HG03097 (cell line): ENCODE measurements at regions not wholly inside any gene's neighbourhood (a gene's known extent, or its start where the extent isn't known, plus 50 kb on each side); places are given as distances from the start of the nearest gene placed in this dataset.

Experiments
- ATAC-seq: cut with Tn5 transposase; IDR thresholded peaks from one replicate; pipeline ENCODE4 v1.9.1; 2021; ENCODE audit not compliant: unreplicated experiment, low FRiP score

DNA sequence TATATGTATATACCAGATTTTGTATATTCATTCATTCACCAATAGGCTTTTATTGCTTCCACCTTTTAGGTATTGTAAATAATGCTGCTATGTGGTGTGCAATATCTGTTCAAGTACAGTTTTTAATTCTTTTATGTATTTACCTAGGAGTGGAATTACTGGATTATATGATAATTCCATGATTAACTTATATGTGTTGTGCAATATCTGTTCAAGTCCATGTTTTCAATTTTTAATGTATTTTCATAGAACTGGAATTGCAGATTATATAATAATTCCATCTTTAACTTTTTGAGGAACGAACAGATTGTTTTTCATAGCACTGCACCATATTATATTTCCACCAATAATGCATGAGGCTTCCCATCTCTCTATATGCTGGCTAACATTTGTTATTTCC lies 50.6 kb upstream of the L3MBTL4 start:
- ATAC-seq: no peak

- ATAC-seq: no peak
Observed at GRCh38 chr18:6476190-6476589, 61.5 kb upstream of the L3MBTL4 start.

DNA sequence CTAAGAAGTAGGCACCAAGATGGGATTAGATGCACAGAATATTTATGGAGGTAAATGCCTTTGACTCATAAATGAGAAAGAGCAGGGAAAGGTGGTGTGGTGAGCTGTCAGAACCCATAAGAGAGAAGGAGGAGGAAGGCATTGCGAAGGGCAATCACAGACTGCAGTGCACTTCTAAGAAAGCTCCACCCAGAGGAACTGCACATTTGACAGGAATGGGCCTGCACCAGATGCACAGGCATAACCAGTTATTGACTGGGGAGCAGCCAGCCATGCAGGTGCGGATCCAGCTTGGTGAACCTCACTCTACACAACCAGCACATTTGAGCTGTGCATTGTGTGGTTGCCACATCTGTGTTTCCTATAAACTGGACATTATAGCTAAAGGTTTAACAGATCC lies 62.2 kb upstream of the L3MBTL4 start:
- ATAC-seq: no peak

DNA sequence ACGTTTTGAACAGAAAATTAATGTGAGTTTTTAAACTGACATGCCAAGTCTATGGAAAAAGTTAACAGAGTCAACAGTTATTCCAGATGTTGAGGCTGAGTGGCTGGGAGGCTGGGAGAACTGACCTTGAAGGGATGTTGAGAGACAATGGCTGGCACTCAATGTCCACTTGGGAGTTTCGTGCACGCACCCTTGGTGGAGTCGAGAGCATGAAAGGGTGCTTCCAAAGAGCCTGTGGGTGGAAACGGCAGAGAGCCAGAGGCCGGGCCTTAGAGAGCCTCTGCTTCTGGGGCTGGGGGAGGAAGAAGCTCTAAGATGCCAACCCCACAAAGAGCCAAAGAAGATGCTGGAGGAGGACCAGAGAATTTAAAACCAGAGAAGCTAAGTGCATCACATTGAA lies 63.4 kb upstream of the L3MBTL4 start:
- no peak for ATAC-seq

- no peak for ATAC-seq
Observed at GRCh38 chr18:6479699-6480098, 65.0 kb upstream of the L3MBTL4 start.

DNA sequence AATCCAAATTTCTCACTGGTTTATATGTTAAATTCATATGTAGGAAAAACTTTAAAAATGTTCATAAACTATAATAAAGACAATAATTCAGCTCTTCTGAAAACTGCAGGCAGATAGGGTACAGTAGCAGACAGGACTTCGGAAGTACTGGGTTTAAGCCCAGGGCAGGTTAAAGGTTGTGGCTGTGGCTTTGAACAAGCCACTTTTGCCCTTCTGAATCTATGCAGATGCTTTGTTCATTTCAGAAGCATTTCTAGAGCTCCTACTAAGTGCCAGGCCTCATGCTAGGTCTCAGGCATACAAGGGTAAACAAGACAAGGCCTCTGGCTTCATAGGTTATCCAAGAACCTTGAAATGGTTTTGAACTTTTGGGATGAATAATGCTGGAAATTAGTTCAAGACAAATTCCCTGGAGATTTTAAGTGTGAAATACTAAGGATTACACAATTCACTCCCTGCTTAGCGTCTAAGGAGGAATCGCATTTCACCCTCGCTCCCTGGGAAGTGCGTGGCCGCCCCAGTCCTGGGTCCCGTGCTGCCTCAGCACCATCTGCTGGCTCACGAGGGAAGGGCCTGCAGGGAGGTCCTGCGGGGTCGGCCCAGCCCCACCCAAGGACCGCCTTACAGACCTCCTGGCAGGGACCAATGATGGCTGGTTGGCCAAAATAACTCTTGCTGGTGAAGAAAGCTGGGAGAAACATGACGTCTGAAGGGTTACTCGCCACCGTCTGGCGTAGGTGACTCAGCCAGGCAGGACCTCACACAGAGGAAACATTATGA lies 67.7 kb upstream of the L3MBTL4 start:
- ATAC-seq: peak; percentile 74

GRCh38 chr18:6484659-6485058 lies 69.9 kb upstream of the L3MBTL4 start:
- no peak for ATAC-seq

- no peak for ATAC-seq
Observed at GRCh38 chr18:6486313-6486712, 71.6 kb upstream of the L3MBTL4 start.

- no peak for ATAC-seq
Observed at GRCh38 chr18:6486764-6487426, 72.2 kb upstream of the L3MBTL4 start.

DNA sequence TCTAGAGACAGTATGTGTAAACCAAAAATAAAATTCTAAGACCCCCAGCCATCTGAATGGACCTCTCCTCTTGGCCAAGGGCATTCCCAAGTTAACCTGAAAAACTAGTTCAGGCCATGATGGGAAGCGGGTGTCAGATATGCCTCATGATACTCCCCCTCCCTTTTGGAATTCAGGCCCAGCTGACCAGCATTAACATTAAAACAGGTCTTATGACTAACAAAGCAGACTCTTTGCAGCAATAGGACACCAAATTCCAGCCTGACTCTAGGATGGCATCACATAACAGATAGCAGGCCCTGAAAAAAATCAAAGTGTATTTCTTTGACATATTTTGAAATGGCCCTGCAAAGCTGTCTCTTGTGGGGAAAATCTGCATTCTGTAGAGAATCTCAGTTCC lies 73.3 kb upstream of the L3MBTL4 start:
- ATAC-seq: no peak

DNA sequence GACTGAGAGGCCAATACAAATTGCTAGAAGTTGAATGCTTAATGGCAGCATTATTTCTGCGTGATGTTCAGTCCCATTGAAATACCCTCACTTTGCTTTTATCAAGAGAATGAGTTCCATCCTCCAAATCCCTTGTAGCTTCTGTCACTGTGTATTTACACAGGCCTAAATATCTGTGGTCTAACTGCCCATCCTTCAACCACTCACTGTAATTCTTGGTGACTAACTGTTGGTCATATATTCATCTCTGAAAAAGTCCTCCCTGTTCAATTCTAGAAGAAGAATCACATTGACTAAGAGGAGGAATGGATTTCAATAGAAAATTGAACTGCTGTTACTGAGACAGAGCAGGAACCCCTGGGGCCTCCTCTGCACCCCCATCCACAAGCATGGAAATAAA lies 74.2 kb upstream of the L3MBTL4 start:
- ATAC-seq: no peak

DNA sequence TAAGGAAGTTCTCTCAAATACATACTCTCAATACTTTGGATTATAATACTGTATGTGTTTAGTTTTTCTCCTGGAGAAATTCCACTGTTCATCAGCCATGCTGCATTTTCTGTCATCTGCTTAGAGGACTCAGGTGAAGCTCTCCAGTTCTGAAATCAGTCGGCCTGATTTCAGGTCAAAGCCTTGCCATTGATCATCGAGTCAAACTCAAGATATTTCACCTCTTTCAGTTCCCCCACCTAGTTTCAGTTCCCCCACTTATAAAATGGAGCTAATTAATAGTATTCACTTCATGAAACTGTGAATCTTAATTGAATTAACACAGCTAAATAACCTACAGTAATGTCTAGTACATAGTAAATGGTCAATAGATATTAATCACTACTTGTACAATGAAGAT lies 75.3 kb upstream of the L3MBTL4 start:
- ATAC-seq: no peak

GRCh38 chr18:6493194-6493593 lies 78.5 kb upstream of the L3MBTL4 start:
- no peak for ATAC-seq

DNA sequence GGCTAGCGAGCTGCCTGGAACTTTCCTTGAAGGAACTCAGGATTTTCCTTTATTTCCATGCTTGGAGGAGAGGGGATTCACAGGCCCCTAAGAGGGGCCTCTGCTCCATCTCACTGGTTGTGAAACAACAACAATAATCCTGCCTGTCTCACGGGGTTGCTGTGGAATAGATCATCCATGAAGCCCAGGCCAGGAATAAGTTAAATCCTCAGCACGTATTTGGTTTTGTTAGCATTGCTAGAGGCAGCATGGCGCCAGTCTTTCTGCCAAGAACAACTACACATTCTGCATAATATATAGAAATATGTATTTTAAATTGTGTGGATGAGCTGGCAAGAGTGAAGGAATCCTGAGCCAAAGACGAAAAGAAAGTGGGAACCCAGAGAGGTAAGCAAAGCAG lies 80.8 kb upstream of the L3MBTL4 start:
- ATAC-seq: no peak

DNA sequence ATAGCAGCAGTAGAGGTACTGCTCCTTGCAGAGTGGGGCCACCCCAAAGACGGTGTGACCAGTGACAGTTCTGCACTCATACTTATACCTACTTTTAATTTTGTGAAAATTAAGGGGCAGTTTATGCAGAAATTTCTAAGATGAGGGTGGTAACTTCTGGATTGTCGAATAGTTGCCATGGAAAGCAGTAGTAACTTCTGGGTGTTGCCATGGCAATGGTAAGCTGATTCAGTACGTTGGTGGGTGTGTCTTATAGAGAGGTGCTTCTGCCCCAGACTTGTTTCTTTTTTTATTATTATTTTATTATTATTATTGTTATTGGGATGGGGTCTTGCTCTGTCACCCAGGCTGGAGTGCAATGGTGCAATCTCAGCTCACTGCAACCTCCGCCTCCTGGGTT lies 82.8 kb upstream of the L3MBTL4 start:
- ATAC-seq: no peak

GRCh38 chr18:6498289-6498856 lies 83.7 kb upstream of the L3MBTL4 start:
- no peak for ATAC-seq

DNA sequence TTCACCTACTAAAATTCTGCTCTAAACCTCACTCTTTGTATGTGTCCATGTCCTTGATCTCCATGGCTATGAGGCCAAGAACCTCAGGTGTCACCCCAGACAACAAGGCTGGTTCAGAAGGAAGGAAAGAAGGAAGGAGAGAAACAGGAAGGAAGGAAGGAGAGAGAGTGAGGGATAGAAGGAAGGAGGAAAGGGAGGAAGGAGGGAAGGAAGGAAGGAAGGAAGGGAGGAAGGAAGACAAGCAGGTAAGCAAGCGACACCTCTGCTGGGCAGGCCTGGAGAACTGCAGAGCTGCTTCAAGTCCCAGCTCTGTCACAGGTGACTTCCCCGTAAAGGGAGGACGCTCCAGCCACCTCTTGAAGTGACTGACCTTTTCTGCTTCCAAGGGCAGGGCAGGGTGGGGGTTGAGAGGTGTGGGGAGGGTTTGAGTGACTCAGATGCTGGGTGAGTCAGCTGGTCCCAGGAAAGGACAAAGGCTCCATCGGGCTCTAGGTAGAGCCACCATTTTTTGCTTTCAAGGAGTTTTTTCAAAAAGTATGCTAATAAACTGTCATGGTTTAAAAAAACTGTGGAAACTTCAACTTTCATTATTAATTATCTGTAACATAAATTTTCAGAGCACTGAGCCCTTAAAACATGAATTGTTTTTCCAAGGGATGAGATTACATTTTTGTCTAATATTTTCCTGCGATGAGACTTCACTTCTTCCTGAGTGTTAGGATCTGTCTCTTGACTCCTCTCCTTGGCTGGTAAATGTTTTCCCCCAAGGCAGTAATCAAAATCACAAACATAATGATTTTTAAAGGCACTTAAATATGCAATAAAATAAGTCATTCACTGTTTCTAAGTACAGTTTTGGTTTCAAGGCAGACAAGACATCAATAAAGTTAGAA lies 90.1 kb upstream of the L3MBTL4 start:
- ATAC-seq: no peak

- no peak for ATAC-seq
Observed at GRCh38 chr18:6505498-6505875, 90.8 kb upstream of the L3MBTL4 start.

GRCh38 chr18:6509417-6509816 lies 94.7 kb upstream of the L3MBTL4 start:
- ATAC-seq: no peak

- no peak for ATAC-seq
Observed at GRCh38 chr18:6509832-6510231, 95.1 kb upstream of the L3MBTL4 start.

- ATAC-seq: no peak
Observed at GRCh38 chr18:6520901-6521300, 106.2 kb upstream of the L3MBTL4 start.
